HepG2 (cell line): ENCODE measurements at regions not wholly inside any gene's neighbourhood (a gene's known extent, or its start where the extent isn't known, plus 50 kb on each side); places are given as distances from the start of the nearest gene placed in this dataset.

ENCODE experiments used
- ATAC-seq: fragments of 200-7000 bp; cut with Tn5 transposase; 3 replicates; pipeline ENCODE4 v1.9.1; 2020; ENCODE audit warnings: mild to moderate bottlenecking, moderate library complexity
- BruUV-seq: library from RNA; stranded (reverse); fragments of 400-500 nt; replicated peaks from 2 replicates; lab custom pipeline; 2021; lab: Mats Ljungman, UMichigan
- CTCF ChIA-PET: fragments of 300-600 bp; formaldehyde crosslinking; extraction: SDS; loops from one replicate; lab custom pipeline; 2021; ENCODE audit warnings: low total read pairs, inconsistent platforms, low intra/inter-chr PET ratio; lab: Yijun Ruan, JAX
- POLR2A ChIA-PET: fragments of 350-600 bp; sonication (Branson Sonifier 250); formaldehyde crosslinking; loops from one replicate; lab custom pipeline; 2020; ENCODE audit warnings: antibody characterized with exemption, inconsistent platforms; lab: Yijun Ruan, JAX
- DNase-seq: peaks from one replicate; pipeline ENCODE4 v3.0.0-alpha.2; 2015; ENCODE audit warnings: low spot score
- FAIRE-seq: peaks from 3 replicates; lab custom pipeline; 2011; peaks lifted over from hg19 to GRCh38; lab: Jason Lieb, UNC
- H2AFZ ChIP-seq: one replicate; pipeline ENCODE4 v1.6.1; 2011; ENCODE audit warnings: low read length, inconsistent platforms
- H3K27ac ChIP-seq: fragments of 300-600 bp; 3 replicates; pipeline ENCODE4 v1.8.0; 2011; ENCODE audit warnings: mixed run types, mild to moderate bottlenecking, mixed read lengths, low read length, inconsistent platforms; ENCODE audit not compliant: insufficient read depth; ENCODE audit errors: extremely low read length
- H3K27me3 ChIP-seq, 2 experiments: fragments of 200-600 bp in 1 of 2; 2 replicates in 1 of 2; 3 replicates in 1 of 2; pipeline versions ENCODE4 v1.6.0 to v1.8.0; 2011; ENCODE audit warnings: low read length in 2 of 2, mild to moderate bottlenecking in 2 of 2, moderate library complexity in 2 of 2, inconsistent platforms in 1 of 2; ENCODE audit not compliant: insufficient read depth in 2 of 2, control insufficient read depth in 1 of 2
- H3K36me3 ChIP-seq, 2 experiments: fragments of 200-600 bp in 1 of 2; replicated peaks in 1 of 2; 2 replicates in 1 of 2; 3 replicates in 1 of 2; pipeline versions ENCODE4 v1.5.1 to v1.8.0; 2011; ENCODE audit warnings: low read length in 2 of 2, inconsistent platforms in 1 of 2; ENCODE audit not compliant: insufficient read depth in 2 of 2, control insufficient read depth in 1 of 2
- H3K4me1 ChIP-seq: 2 replicates; pipeline ENCODE4 v1.5.1; 2012; ENCODE audit warnings: low read length, inconsistent platforms; ENCODE audit not compliant: insufficient read depth
- H3K4me2 ChIP-seq: 2 replicates; pipeline ENCODE4 v1.6.0; 2011; ENCODE audit warnings: low read depth, low read length, inconsistent platforms
- H3K4me3 ChIP-seq, 3 experiments: fragments of 200-600 bp in 1 of 3; sonication (generic), shearing (Covaris generic) in 1 of 3; replicated peaks in 1 of 3; 2 replicates each; pipeline ENCODE4 v1.5.1; 2011 to 2016; ENCODE audit warnings: low read length in 3 of 3, inconsistent platforms in 2 of 3, low read depth in 2 of 3, mild to moderate bottlenecking in 2 of 3, control low read depth in 1 of 3, mixed read lengths in 1 of 3; ENCODE audit not compliant: insufficient read depth in 1 of 3
- H3K79me2 ChIP-seq: one replicate; pipeline ENCODE4 v1.6.1; 2011; ENCODE audit warnings: low read length, inconsistent platforms; ENCODE audit not compliant: insufficient read depth
- H3K9ac ChIP-seq: 2 replicates; pipeline ENCODE4 v1.6.0; 2011; ENCODE audit warnings: mild to moderate bottlenecking, low read depth, low read length, inconsistent platforms; ENCODE audit not compliant: insufficient read depth
- H3K9me3 ChIP-seq: 2 replicates; pipeline ENCODE4 v1.5.1; 2012; ENCODE audit warnings: mild to moderate bottlenecking, low read length
- H4K20me1 ChIP-seq: 2 replicates; pipeline ENCODE4 v1.6.0; 2011; ENCODE audit warnings: inconsistent platforms, mild to moderate bottlenecking, low read length, moderate library complexity; ENCODE audit not compliant: insufficient read depth
- FOXC1 ChIP-seq: sonication (generic); formaldehyde crosslinking; IDR thresholded peaks from 2 replicates; pipeline ENCODE4 v1.8.0; 2022; ENCODE audit warnings: mild to moderate bottlenecking, missing genetic modification reagents, borderline replicate concordance
- HNF4G ChIP-seq, 2 experiments: sonication (generic) in 1 of 2; formaldehyde crosslinking in 1 of 2; IDR thresholded peaks; 2 replicates each; pipeline versions ENCODE4 v1.4.0 to v1.6.1; 2011 to 2020; ENCODE audit warnings: borderline replicate concordance in 2 of 2, low read depth in 2 of 2, mild to moderate bottlenecking in 2 of 2, low read length in 1 of 2, missing genetic modification reagents in 1 of 2, moderate library complexity in 1 of 2
- KAT8 ChIP-seq: IDR thresholded peaks from 2 replicates; pipeline ENCODE4 v1.6.1; 2016; ENCODE audit warnings: missing genetic modification reagents, missing compliant biosample characterization
- KDM3A ChIP-seq: IDR thresholded peaks from 2 replicates; pipeline ENCODE4 v1.6.1; 2018; ENCODE audit warnings: low read depth, missing compliant biosample characterization
- MAFK ChIP-seq, 2 experiments: IDR thresholded peaks in 1 of 2; conservative IDR thresholded peaks in 1 of 2; 2 replicates each; pipeline ENCODE4 v1.6.1; 2011; ENCODE audit warnings: improper control_type of control experiment in 2 of 2, low read length in 2 of 2
- MIXL1 ChIP-seq: IDR thresholded peaks from 2 replicates; pipeline ENCODE4 v1.6.1; 2016
- MZF1 ChIP-seq: sonication (generic); formaldehyde crosslinking; IDR thresholded peaks from 2 replicates; pipeline ENCODE4 v1.8.1; 2023; ENCODE audit warnings: mild to moderate bottlenecking, missing genetic modification reagents, borderline replicate concordance
- NCOR1 ChIP-seq: fragments of 200-600 bp; sonication (generic); IDR thresholded peaks from 2 replicates; pipeline ENCODE4 v1.7.0; 2017; ENCODE audit warnings: antibody characterized with exemption, low read length, borderline replicate concordance
- NFYC ChIP-seq: IDR thresholded peaks from 2 replicates; pipeline ENCODE4 v1.6.1; 2016; ENCODE audit warnings: missing genetic modification reagents, missing compliant biosample characterization
- PRDM15 ChIP-seq: sonication (generic); formaldehyde crosslinking; IDR thresholded peaks from 2 replicates; pipeline ENCODE4 v1.4.0; 2020; ENCODE audit warnings: missing genetic modification reagents
- RAD21 ChIP-seq: fragments of 450-650 bp; formaldehyde crosslinking; IDR thresholded peaks from 2 replicates; pipeline ENCODE4 v1.5.0; 2020; ENCODE audit warnings: mild to moderate bottlenecking
- RNF219 ChIP-seq: sonication (generic); formaldehyde crosslinking; IDR thresholded peaks from 2 replicates; pipeline ENCODE4 v1.5.0; 2020; ENCODE audit warnings: mild to moderate bottlenecking, missing genetic modification reagents
- THAP7 ChIP-seq: sonication (generic); formaldehyde crosslinking; IDR thresholded peaks from 2 replicates; pipeline ENCODE4 v1.8.1; 2023; ENCODE audit warnings: mild to moderate bottlenecking, missing genetic modification reagents
- ZNF143 ChIP-seq: sonication (generic); formaldehyde crosslinking; IDR thresholded peaks from 2 replicates; pipeline ENCODE4 v1.4.0; 2020; ENCODE audit warnings: missing genetic modification reagents
- ZNF569 ChIP-seq: sonication (generic); formaldehyde crosslinking; IDR thresholded peaks from 2 replicates; pipeline ENCODE4 v1.5.0; 2020; ENCODE audit warnings: mild to moderate bottlenecking, missing genetic modification reagents, moderate library complexity, borderline replicate concordance
- ZSCAN5A ChIP-seq: sonication (generic); formaldehyde crosslinking; IDR thresholded peaks from 2 replicates; pipeline ENCODE4 v1.8.0; 2022; ENCODE audit warnings: mild to moderate bottlenecking, missing genetic modification reagents, borderline replicate concordance
- WGBS: methylation state at CpG from one replicate; pipeline ENCODE4 v1.1.6; 2017; ENCODE audit warnings: low lambda C conversion rate; 5-methylcytosine and 5-hydroxymethylcytosine counted together
- in situ Hi-C: cut with HindIII; loops from 2 replicates; pipeline ENCODE4 v1.10.0; 2017; ENCODE audit warnings: low pct_unique_long_range_greater_than_20kb; ENCODE audit not compliant: extremely low pct_ligation_motif_present
- intact Hi-C: fragments of 100-400 bp; cut with micrococcal nuclease; formaldehyde crosslinking; loops from one replicate; pipeline ENCODE4 v1.10.0; 2022; ENCODE audit not compliant: unreplicated experiment

- TF ChIP-seq HNF4G (IDR thresholded peaks at IDR 0.05; ENCODE audit: borderline replicate concordance, low read depth, low read length) = no peak
- no peak for TF ChIP-seq HNF4G (CRISPR knock-in tag; IDR thresholded peaks at IDR 0.05; ENCODE audit: borderline replicate concordance, low read depth)
- no peak for TF ChIP-seq RNF219 (CRISPR knock-in tag)
- no peak for TF ChIP-seq MZF1 (CRISPR knock-in tag)
- TF ChIP-seq MIXL1 (CRISPR knock-in tag) = no peak
- no peak for TF ChIP-seq RAD21
- no peak for TF ChIP-seq FOXC1 (CRISPR knock-in tag)
- no peak for TF ChIP-seq NCOR1
- TF ChIP-seq ZNF569 = no peak
- TF ChIP-seq, all 625 proteins: peak for 0
Observed at GRCh38 chr7:16323313-16323712, 98.0 kb downstream of the CRPPA start (continued).

- H3K36me3 ChIP-seq = no peaks in the 10 kb centered on the region
- no peak for DNase-seq
- H3K79me2 ChIP-seq = no peaks in the 10 kb centered on the region
- intact Hi-C loops (no loop called here), in situ Hi-C loops (no loop called here)
- no peaks in the 10 kb centered on the region for H3K27me3 ChIP-seq
- ChIA-PET CTCF (no interaction called here), POLR2A (no interaction called here)
- H2AFZ ChIP-seq = no peak overlapping the region
- H3K4me1 ChIP-seq = no peaks in the 10 kb centered on the region
- H3K4me2 ChIP-seq = no peak overlapping the region
- no TSS peak for BruUV-seq
- no peak overlapping the region for H3K4me3 ChIP-seq
- no peak for FAIRE-seq
- no peak for ATAC-seq
- no peaks in the 10 kb centered on the region for H3K9me3 ChIP-seq
- no peaks in the 10 kb centered on the region for H4K20me1 ChIP-seq
- WGBS = 8% methylated on average over 2 of the region's 2 CpGs
- no peak overlapping the region for H3K9ac ChIP-seq
- no peak overlapping the region for H3K27ac ChIP-seq
- no peak for TF ChIP-seq KAT8 (CRISPR knock-in tag)
- no peak for TF ChIP-seq THAP7 (CRISPR knock-in tag)
- TF ChIP-seq PRDM15 = no peak
- no peak for TF ChIP-seq MAFK (conservative IDR thresholded peaks at IDR 0.05 in 1 of 2, IDR thresholded peaks at IDR 0.05 in 1 of 2; ENCODE audit: low read length in 2 of 2)
- TF ChIP-seq NFYC (CRISPR knock-in tag) = no peak
- TF ChIP-seq KDM3A (CRISPR knock-in tag) = no peak
- no peak for TF ChIP-seq ZNF143 (CRISPR knock-in tag)
- no peak for TF ChIP-seq ZSCAN5A (CRISPR knock-in tag)
Observed at GRCh38 chr7:16320099-16320660, 101.2 kb downstream of the CRPPA start.
